ENCODE measurements at regions not wholly inside any gene's neighbourhood (a gene's known extent, or its start where the extent isn't known, plus 50 kb on each side); places are given as distances from the start of the nearest gene placed in this dataset.

GRCh38 chr18:53784253-53784652 is 440.2 kb downstream of the MBD2 start:
- no peak for TF ChIP-seq SMYD3 (CRISPR knock-in tag; IDR thresholded peaks at IDR 0.05)
- TF ChIP-seq, protein P1, sequence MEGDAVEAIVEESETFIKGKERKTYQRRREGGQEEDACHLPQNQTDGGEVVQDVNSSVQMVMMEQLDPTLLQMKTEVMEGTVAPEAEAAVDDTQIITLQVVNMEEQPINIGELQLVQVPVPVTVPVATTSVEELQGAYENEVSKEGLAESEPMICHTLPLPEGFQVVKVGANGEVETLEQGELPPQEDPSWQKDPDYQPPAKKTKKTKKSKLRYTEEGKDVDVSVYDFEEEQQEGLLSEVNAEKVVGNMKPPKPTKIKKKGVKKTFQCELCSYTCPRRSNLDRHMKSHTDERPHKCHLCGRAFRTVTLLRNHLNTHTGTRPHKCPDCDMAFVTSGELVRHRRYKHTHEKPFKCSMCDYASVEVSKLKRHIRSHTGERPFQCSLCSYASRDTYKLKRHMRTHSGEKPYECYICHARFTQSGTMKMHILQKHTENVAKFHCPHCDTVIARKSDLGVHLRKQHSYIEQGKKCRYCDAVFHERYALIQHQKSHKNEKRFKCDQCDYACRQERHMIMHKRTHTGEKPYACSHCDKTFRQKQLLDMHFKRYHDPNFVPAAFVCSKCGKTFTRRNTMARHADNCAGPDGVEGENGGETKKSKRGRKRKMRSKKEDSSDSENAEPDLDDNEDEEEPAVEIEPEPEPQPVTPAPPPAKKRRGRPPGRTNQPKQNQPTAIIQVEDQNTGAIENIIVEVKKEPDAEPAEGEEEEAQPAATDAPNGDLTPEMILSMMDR (CRISPR knock-in tag; IDR thresholded peaks at IDR 0.05), result no peak
- TF ChIP-seq ZNF598 (CRISPR knock-in tag; IDR thresholded peaks at IDR 0.05; ENCODE audit: borderline replicate concordance), result no peak
- no peak for TF ChIP-seq ZNF337 (CRISPR knock-in tag; IDR thresholded peaks at IDR 0.05; ENCODE audit: borderline replicate concordance, low read depth)
- no peak for TF ChIP-seq ZFP37 (CRISPR knock-in tag; IDR thresholded peaks at IDR 0.05; ENCODE audit: borderline replicate concordance)
- no peak for TF ChIP-seq ZNF75D (CRISPR knock-in tag; IDR thresholded peaks at IDR 0.05; ENCODE audit: borderline replicate concordance)
- TF ChIP-seq, protein P2, sequence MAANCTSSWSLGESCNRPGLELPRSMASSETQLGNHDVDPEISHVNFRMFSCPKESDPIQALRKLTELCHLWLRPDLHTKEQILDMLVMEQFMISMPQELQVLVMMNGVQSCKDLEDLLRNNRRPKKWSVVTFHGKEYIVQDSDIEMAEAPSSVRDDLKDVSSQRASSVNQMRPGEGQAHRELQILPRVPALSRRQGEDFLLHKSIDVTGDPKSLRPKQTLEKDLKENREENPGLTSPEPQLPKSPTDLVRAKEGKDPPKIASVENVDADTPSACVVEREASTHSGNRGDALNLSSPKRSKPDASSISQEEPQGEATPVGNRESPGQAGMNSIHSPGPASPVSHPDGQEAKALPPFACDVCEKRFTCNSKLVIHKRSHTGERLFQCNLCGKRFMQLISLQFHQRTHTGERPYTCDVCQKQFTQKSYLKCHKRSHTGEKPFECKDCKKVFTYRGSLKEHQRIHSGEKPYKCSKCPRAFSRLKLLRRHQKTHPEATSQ (CRISPR knock-in tag; IDR thresholded peaks at IDR 0.05; ENCODE audit: borderline replicate concordance), result no peak
- TF ChIP-seq NCOR1 (IDR thresholded peaks at IDR 0.05; ENCODE audit: borderline replicate concordance, low read length), result no peak
- no peak for TF ChIP-seq ZBTB1 (CRISPR knock-in tag; IDR thresholded peaks at IDR 0.05; ENCODE audit: borderline replicate concordance)
- TF ChIP-seq ZNF644 (CRISPR knock-in tag; IDR thresholded peaks at IDR 0.05; ENCODE audit: low read depth), result no peak
- no peak for TF ChIP-seq ZNF138 (CRISPR knock-in tag; IDR thresholded peaks at IDR 0.05; ENCODE audit: low read depth)

All from HepG2 (cell line).